ENCODE measurements at regions not wholly inside any gene's neighbourhood (a gene's known extent, or its start where the extent isn't known, plus 50 kb on each side); places are given as distances from the start of the nearest gene placed in this dataset.

DNA sequence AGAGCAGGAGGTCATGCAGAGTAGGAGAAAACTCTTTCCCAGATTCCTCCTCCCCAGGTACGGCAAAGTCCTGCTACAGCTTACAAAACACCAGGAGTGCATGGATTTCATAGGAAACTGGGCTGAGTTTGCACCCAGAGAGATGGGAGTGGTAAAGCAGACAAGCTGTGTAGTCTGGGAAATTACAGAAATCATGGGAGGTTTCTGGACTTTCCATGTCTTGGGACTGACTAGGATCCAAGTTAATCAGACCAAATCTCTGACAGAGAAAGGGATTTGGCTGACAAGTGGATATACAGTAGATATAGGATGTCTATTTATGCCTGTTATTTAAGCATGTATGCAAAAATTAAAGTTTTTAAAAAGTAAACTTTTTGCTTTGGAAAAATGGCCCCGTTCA, 205.4 kb upstream of the ACVR2A start:
- TF ChIP-seq, protein P1, sequence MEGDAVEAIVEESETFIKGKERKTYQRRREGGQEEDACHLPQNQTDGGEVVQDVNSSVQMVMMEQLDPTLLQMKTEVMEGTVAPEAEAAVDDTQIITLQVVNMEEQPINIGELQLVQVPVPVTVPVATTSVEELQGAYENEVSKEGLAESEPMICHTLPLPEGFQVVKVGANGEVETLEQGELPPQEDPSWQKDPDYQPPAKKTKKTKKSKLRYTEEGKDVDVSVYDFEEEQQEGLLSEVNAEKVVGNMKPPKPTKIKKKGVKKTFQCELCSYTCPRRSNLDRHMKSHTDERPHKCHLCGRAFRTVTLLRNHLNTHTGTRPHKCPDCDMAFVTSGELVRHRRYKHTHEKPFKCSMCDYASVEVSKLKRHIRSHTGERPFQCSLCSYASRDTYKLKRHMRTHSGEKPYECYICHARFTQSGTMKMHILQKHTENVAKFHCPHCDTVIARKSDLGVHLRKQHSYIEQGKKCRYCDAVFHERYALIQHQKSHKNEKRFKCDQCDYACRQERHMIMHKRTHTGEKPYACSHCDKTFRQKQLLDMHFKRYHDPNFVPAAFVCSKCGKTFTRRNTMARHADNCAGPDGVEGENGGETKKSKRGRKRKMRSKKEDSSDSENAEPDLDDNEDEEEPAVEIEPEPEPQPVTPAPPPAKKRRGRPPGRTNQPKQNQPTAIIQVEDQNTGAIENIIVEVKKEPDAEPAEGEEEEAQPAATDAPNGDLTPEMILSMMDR (IDR thresholded peaks at IDR 0.05) = no peak
- TF ChIP-seq POLR2A (IDR thresholded peaks at IDR 0.05) = no peak
